Thymus (tissue), 11 donors: ENCODE measurements at regions not wholly inside any gene's neighbourhood (a gene's known extent, or its start where the extent isn't known, plus 50 kb on each side); places are given as distances from the start of the nearest gene placed in this dataset.
"Not testable (repeated sequence)": the region's sequence is repeated elsewhere in the genome, so short reads cannot be mapped to it uniquely, and the experiment has no call there.

ENCODE experiments used
- DNase-seq, 9 donors: peaks; one replicate each; pipeline ENCODE4 v3.0.0-alpha.2; 2013; ENCODE audit warnings: low spot score in 9 of 9, low read depth in 6 of 9, missing footprints in 1 of 9
- H3K27ac ChIP-seq, 2 donors: one replicate each; pipeline ENCODE4 v1.5.1; 2013; ENCODE audit warnings: control low read depth in 1 of 2, low read depth in 1 of 2, low read length in 1 of 2, mild to moderate bottlenecking in 1 of 2, moderate library complexity in 1 of 2
- H3K27me3 ChIP-seq, 2 donors: one replicate each; pipeline ENCODE4 v1.5.1; 2013; ENCODE audit warnings: low read length in 1 of 2; ENCODE audit not compliant: control insufficient read depth in 2 of 2, insufficient read depth in 1 of 2
- H3K36me3 ChIP-seq, 2 donors: one replicate each; pipeline ENCODE4 v1.5.1; 2013; ENCODE audit warnings: low read length in 1 of 2, mild to moderate bottlenecking in 1 of 2, moderate library complexity in 1 of 2; ENCODE audit not compliant: control insufficient read depth in 2 of 2, insufficient read depth in 2 of 2
- H3K4me1 ChIP-seq, 2 donors: one replicate each; pipeline ENCODE4 v1.5.1; 2013; ENCODE audit warnings: low read length in 2 of 2; ENCODE audit not compliant: control insufficient read depth in 2 of 2, insufficient read depth in 2 of 2
- H3K4me3 ChIP-seq, 2 donors: one replicate each; pipeline ENCODE4 v1.5.1; 2013; ENCODE audit warnings: low read length in 2 of 2, control low read depth in 1 of 2, mild to moderate bottlenecking in 1 of 2
- H3K9me3 ChIP-seq, 2 donors: one replicate each; pipeline ENCODE4 v1.5.1; 2013; ENCODE audit warnings: low read length in 1 of 2, mild to moderate bottlenecking in 1 of 2; ENCODE audit not compliant: control insufficient read depth in 2 of 2, insufficient read depth in 1 of 2
- WGBS: extraction: QIAGEN DNeasy Blood & Tissue Kit; methylation state at CpG from one replicate; pipeline ENCODE4 v1.1.7; 2013; 5-methylcytosine and 5-hydroxymethylcytosine counted together
- donor health status: healthy.

- no peak for DNase-seq
- H3K9me3 ChIP-seq: no peaks in the 10 kb centered on the region
- H3K4me1 ChIP-seq: no peaks in the 10 kb centered on the region
- no peak overlapping the region for H3K4me3 ChIP-seq
- H3K36me3 ChIP-seq: no peaks in the 10 kb centered on the region
- WGBS: 88% methylated on average over 2 of the region's 2 CpGs
- H3K27ac ChIP-seq: no peak overlapping the region
- no peaks in the 10 kb centered on the region for H3K27me3 ChIP-seq
These were observed 135.7 kb upstream of the COX7C start for GRCh38 chr5:86482008-86482407.

- Histone ChIP-seq H3K4me1 (no peaks in the 10 kb centered on the region), H3K4me3 (no peak overlapping the region), H3K27ac (no peak overlapping the region), H3K36me3 (no peaks in the 10 kb centered on the region), H3K27me3 (no peaks in the 10 kb centered on the region), H3K9me3 (no peaks in the 10 kb centered on the region)
- no peak for DNase-seq
- WGBS: 88% methylated on average over 1 of the region's 1 CpG
These were observed 124.0 kb upstream of the COX7C start for GRCh38 chr5:86493777-86494176.

GRCh38 chr5:86500947-86501346 lies 116.8 kb upstream of the COX7C start:
- WGBS: 89% methylated on average over 1 of the region's 1 CpG
- Histone ChIP-seq H3K9me3 (no peaks in the 10 kb centered on the region), H3K4me1 (no peaks in the 10 kb centered on the region), H3K27ac (no peak overlapping the region), H3K27me3 (no peaks in the 10 kb centered on the region), H3K4me3 (no peak overlapping the region), H3K36me3 (no peaks in the 10 kb centered on the region)
- no peak for DNase-seq

- no peak overlapping the region for H3K27ac ChIP-seq
- H3K4me1 ChIP-seq: no peaks in the 10 kb centered on the region
- WGBS: 97% methylated on average over 4 of the region's 4 CpGs
- H3K9me3 ChIP-seq: no peaks in the 10 kb centered on the region
- no peak overlapping the region for H3K4me3 ChIP-seq
- no peak for DNase-seq
- H3K27me3 ChIP-seq: no peaks in the 10 kb centered on the region
- H3K36me3 ChIP-seq: no peaks in the 10 kb centered on the region
These were observed 110.2 kb upstream of the COX7C start for GRCh38 chr5:86507574-86507973.

GRCh38 chr5:86510330-86510915 lies 107.3 kb upstream of the COX7C start:
- H3K4me3 ChIP-seq, H3K4me1 ChIP-seq, H3K27me3 ChIP-seq, H3K9me3 ChIP-seq, H3K27ac ChIP-seq, DNase-seq, H3K36me3 ChIP-seq: not testable (repeated sequence)
- WGBS: 97% methylated on average over 12 of the region's 21 CpGs

GRCh38 chr5:86523718-86524117 lies 94.0 kb upstream of the COX7C start:
- Histone ChIP-seq H3K4me3 (no peak overlapping the region), H3K9me3 (no peaks in the 10 kb centered on the region), H3K36me3 (no peaks in the 10 kb centered on the region), H3K27ac (no peak overlapping the region), H3K27me3 (no peaks in the 10 kb centered on the region), H3K4me1 (peaks cover 0 to 9% of the 10 kb centered on the region in 2 donors)
- no peak for DNase-seq
- WGBS: 86% methylated on average over 3 of the region's 3 CpGs

- Histone ChIP-seq H3K27ac (peak overlapping the region in 1 of 2 donors; percentile 28), H3K4me3 (no peak overlapping the region), H3K36me3 (no peaks in the 10 kb centered on the region), H3K9me3 (no peaks in the 10 kb centered on the region), H3K27me3 (no peaks in the 10 kb centered on the region), H3K4me1 (peaks cover 0 to 9% of the 10 kb centered on the region in 2 donors)
- DNase-seq: no peak
- 87% methylated on average over 2 of the region's 2 CpGs for WGBS
These were observed 92.1 kb upstream of the COX7C start for GRCh38 chr5:86525622-86526021.

- peaks cover 0 to 9% of the 10 kb centered on the region in 2 donors for H3K4me1 ChIP-seq
- peak in 4 of 9 donors; percentile 10 to 49 (median 21) for DNase-seq
- peak overlapping the region in 1 of 2 donors; percentile 28 for H3K27ac ChIP-seq
- H3K36me3 ChIP-seq: no peaks in the 10 kb centered on the region
- H3K4me3 ChIP-seq: no peak overlapping the region
- WGBS: 42% methylated on average over 3 of the region's 3 CpGs
- H3K9me3 ChIP-seq: no peaks in the 10 kb centered on the region
- H3K27me3 ChIP-seq: no peaks in the 10 kb centered on the region
These were observed 90.9 kb upstream of the COX7C start for GRCh38 chr5:86526811-86527348.

GRCh38 chr5:86532429-86532828 lies 85.3 kb upstream of the COX7C start:
- DNase-seq: no peak
- WGBS: 82% methylated on average over 2 of the region's 2 CpGs
- no peaks in the 10 kb centered on the region for H3K36me3 ChIP-seq

More at GRCh38 chr5:86532429-86532828, 85.3 kb upstream of the COX7C start:
- Histone ChIP-seq H3K9me3 (no peaks in the 10 kb centered on the region), H3K4me3 (no peak overlapping the region), H3K27me3 (no peaks in the 10 kb centered on the region), H3K27ac (no peak overlapping the region), H3K4me1 (no peaks in the 10 kb centered on the region)
